Sigmoid colon (tissue), 6 donors: ENCODE measurements at regions not wholly inside any gene's neighbourhood (a gene's known extent, or its start where the extent isn't known, plus 50 kb on each side); places are given as distances from the start of the nearest gene placed in this dataset.

Experiments
- DNase-seq: peaks from one replicate; pipeline ENCODE4 v3.0.0-alpha.2; 2019
- H3K27ac ChIP-seq, 4 donors: fragments of 200-600 bp; sonication (generic); one replicate each; pipeline ENCODE4 v1.5.1; 2016 to 2019; ENCODE audit warnings: mild to moderate bottlenecking in 1 of 4
- H3K27me3 ChIP-seq, 3 donors: fragments of 200-600 bp; sonication (generic); one replicate each; pipeline ENCODE4 v1.5.1; 2019; ENCODE audit warnings: mild to moderate bottlenecking in 1 of 3
- H3K36me3 ChIP-seq, 4 donors: fragments of 200-600 bp; sonication (generic); one replicate each; pipeline ENCODE4 v1.5.1; 2016 to 2019
- H3K4me1 ChIP-seq, 4 donors: fragments of 200-600 bp; sonication (generic); one replicate each; pipeline ENCODE4 v1.5.1; 2017 to 2019
- H3K4me3 ChIP-seq, 4 donors: fragments of 200-600 bp; sonication (generic); one replicate each; pipeline ENCODE4 v1.5.1; 2017 to 2019; ENCODE audit warnings: mild to moderate bottlenecking in 2 of 4, moderate library complexity in 1 of 4
- H3K9me3 ChIP-seq, 4 donors: fragments of 200-600 bp in 3 of 4; sonication (generic) in 3 of 4; one replicate each; pipeline versions ENCODE4 v1.5.1 to v1.6.1; 2013 to 2019
- EP300 ChIP-seq, 4 donors: sonication (generic); formaldehyde crosslinking; IDR thresholded peaks; one replicate each; pipeline ENCODE4 v1.6.1; 2017; ENCODE audit warnings: antibody characterized with exemption in 4 of 4
- POLR2A ChIP-seq, 2 donors: fragments of 450-650 bp; IDR thresholded peaks; one replicate each; pipeline ENCODE4 v1.6.1; 2016; ENCODE audit warnings: antibody characterized with exemption in 2 of 2, mild to moderate bottlenecking in 2 of 2, moderate library complexity in 2 of 2
- POLR2AphosphoS5 ChIP-seq, 4 donors: sonication (generic); formaldehyde crosslinking; IDR thresholded peaks; one replicate each; pipeline ENCODE4 v1.6.1; 2017; ENCODE audit warnings: antibody characterized with exemption in 4 of 4
- WGBS, 2 donors: extraction: QIAGEN DNeasy Blood & Tissue Kit; methylation state at CpG; one replicate each; pipeline ENCODE4 v1.1.7; 2013; 5-methylcytosine and 5-hydroxymethylcytosine counted together
- intact Hi-C: fragments of 100-400 bp; cut with DNase I; formaldehyde crosslinking; loops from one replicate; pipeline ENCODE4 v1.15.1; 2023
- TF ChIP-seq, protein P1 (sequence below), 4 experiments: fragments of 450-650 bp in 3 of 4; fragments of 200-600 bp in 1 of 4; IDR thresholded peaks; one replicate each; pipeline ENCODE4 v1.5.1; 2016 to 2019; ENCODE audit warnings: antibody characterized with exemption in 4 of 4, mild to moderate bottlenecking in 3 of 4, moderate library complexity in 2 of 4
- donor health status: healthy with polysubstance abuse.
- donor health status: healthy.

DNA sequence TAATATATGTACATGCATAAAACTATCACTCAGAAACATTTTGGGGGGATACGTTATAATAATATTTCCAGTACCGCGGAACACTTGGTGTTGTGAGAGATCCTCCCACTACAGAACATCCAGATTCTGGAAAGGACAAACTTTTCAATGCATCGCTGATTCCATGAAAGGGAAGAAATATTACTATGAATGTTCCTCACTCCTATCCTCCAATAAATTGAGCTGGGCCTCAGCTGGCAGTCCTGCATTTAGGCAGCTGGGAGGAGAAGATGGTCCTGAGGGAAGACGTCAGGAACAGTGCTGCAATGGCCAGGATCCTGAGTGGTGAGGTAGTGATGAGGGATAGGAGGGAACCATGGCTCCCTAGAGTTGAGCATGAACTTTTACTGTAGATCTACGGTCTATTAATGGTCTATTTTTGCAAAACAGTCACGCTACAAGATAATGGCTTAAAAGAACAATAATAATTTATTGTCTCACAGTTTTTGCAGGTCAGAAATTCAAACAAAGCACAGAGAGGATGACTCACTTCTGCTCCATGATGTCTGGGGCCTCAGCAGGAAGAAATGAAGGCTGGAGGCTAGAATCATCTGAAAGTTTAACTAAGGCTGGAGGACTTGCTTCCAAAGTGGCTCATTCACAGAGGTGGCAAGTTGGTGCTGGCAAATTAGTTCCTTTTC lies 538.1 kb downstream of the STIM2 start:
- intact Hi-C loops: no loop called here
- 87 to 92% methylated on average over 7 of the region's 7 CpGs for WGBS, 2 donors
- Histone ChIP-seq H3K36me3 (no peaks in the 10 kb centered on the region), H3K27me3 (no peaks in the 10 kb centered on the region), H3K4me1 (peaks cover 0 to 6% (median 0%) of the 10 kb centered on the region in 4 donors), H3K27ac (no peak overlapping the region), H3K4me3 (no peak overlapping the region), H3K9me3 (peaks cover 0 to 4% (median 0%) of the 10 kb centered on the region in 4 donors)
- no peak for DNase-seq
- TF ChIP-seq POLR2AphosphoS5 (IDR thresholded peaks at IDR 0.05): no peak
- no peak for TF ChIP-seq POLR2A (IDR thresholded peaks at IDR 0.05)
- TF ChIP-seq, protein P1, sequence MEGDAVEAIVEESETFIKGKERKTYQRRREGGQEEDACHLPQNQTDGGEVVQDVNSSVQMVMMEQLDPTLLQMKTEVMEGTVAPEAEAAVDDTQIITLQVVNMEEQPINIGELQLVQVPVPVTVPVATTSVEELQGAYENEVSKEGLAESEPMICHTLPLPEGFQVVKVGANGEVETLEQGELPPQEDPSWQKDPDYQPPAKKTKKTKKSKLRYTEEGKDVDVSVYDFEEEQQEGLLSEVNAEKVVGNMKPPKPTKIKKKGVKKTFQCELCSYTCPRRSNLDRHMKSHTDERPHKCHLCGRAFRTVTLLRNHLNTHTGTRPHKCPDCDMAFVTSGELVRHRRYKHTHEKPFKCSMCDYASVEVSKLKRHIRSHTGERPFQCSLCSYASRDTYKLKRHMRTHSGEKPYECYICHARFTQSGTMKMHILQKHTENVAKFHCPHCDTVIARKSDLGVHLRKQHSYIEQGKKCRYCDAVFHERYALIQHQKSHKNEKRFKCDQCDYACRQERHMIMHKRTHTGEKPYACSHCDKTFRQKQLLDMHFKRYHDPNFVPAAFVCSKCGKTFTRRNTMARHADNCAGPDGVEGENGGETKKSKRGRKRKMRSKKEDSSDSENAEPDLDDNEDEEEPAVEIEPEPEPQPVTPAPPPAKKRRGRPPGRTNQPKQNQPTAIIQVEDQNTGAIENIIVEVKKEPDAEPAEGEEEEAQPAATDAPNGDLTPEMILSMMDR (IDR thresholded peaks at IDR 0.05): no peak
- TF ChIP-seq EP300 (IDR thresholded peaks at IDR 0.05): no peak

DNA sequence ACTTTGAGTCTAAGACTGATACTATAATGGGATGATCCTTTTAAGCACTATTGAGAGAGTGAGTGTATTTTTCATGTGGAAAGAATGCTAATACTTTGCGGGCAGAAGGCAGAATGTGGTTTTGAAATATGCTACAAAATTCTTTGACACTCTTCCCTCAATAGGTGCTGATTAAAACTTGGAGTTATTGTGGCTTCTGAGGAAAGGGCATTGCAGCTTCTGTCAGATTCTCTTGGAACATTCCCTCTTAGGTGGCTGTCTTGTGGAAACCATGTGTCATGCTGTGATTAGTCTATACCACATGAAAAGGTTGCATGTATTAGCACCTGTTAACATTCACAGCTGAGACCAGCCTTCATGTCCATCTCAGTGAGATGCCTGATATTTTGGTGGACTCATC lies 547.0 kb downstream of the STIM2 start:
- no peaks in the 10 kb centered on the region for H3K27me3 ChIP-seq
- peaks cover 0 to 12% (median 5%) of the 10 kb centered on the region in 4 donors for H3K4me1 ChIP-seq
- TF ChIP-seq POLR2AphosphoS5 (IDR thresholded peaks at IDR 0.05) (no peak), POLR2A (IDR thresholded peaks at IDR 0.05) (no peak), EP300 (IDR thresholded peaks at IDR 0.05) (no peak)
- TF ChIP-seq, protein P1 (IDR thresholded peaks at IDR 0.05): no peak
- no peaks in the 10 kb centered on the region for H3K36me3 ChIP-seq
- H3K4me3 ChIP-seq: no peak overlapping the region
- no peak for DNase-seq
- no peak overlapping the region for H3K27ac ChIP-seq
- intact Hi-C loops: no loop called here
- WGBS, 2 donors: 94 to 96% methylated on average over 1 of the region's 1 CpG
- H3K9me3 ChIP-seq: peaks cover 0 to 7% (median 0%) of the 10 kb centered on the region in 4 donors

DNA sequence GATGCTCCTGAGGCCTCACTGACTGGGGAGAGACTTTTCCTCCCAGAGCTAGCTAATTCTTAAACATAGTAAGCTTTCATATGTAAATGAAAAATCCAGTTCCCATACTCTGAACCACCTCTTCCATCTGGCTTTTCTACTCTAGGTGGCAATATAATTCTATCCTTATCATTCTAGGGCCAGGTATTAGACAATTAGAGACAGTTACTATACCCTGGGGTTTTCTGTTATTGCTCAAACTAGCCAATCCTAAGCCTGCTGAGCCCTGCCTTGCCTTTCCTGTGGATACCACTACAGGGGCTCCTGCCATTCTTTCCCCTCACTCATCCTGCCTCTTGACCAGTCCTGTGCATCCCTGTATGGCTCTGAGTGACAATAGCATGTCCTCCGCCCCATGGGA lies 552.0 kb downstream of the STIM2 start:
- Histone ChIP-seq H3K27me3 (no peaks in the 10 kb centered on the region), H3K4me1 (peaks cover 0 to 12% (median 5%) of the 10 kb centered on the region in 4 donors), H3K36me3 (no peaks in the 10 kb centered on the region), H3K4me3 (no peak overlapping the region), H3K27ac (no peak overlapping the region), H3K9me3 (peaks cover 0 to 4% (median 3%) of the 10 kb centered on the region in 4 donors)
- WGBS, 2 donors: 88 to 89% methylated on average over 1 of the region's 1 CpG
- intact Hi-C loops: no loop called here
- DNase-seq: no peak
- TF ChIP-seq, protein P1 (IDR thresholded peaks at IDR 0.05): no peak
- TF ChIP-seq EP300 (IDR thresholded peaks at IDR 0.05): no peak

DNA sequence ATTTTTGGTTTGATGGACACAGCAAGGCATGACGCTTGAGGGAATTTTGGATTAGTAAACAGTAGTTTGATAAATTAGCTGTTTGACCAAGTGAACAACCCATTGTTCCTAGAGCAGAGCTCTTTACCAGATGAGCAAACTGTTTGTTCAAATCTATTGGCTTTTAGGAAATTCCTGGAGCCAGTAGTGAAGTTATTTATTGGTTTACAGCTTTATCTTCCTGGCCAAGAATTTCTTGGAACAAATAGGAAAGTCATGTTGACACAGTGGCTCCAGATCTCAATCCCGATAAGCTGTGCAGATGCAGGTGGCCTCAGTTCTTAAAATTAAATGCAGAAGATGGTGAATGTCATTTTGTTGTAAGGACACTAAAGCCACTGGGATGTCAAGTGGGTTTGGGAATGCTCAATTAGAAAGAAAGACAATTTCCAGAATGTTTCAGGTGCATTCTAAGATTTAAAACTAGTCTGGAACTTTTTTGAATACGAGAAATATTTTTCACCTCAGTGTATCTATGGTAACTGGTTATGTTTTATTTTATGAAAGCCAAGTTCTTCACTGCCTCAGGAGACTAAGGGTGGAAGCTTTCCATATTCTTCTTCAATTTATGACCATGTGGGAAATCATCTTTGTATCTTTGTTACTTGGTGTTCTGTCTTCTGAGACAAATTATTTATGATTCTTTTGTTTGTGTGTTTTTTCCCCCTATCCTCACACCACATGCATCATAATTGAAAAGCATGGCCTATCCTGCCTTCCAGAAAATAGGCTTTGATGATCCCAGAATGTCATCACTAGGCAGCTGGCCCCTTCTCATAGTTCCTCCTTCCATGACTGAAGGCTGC lies 554.5 kb downstream of the STIM2 start:
- 29 to 44% methylated on average over 3 of the region's 3 CpGs for WGBS, 2 donors
- intact Hi-C loops: no loop called here
- peaks cover 0 to 7% (median 4%) of the 10 kb centered on the region in 4 donors for H3K9me3 ChIP-seq
- no peak for DNase-seq
- peaks cover 0 to 4% (median 0%) of the 10 kb centered on the region in 4 donors for H3K4me1 ChIP-seq
- H3K36me3 ChIP-seq: no peaks in the 10 kb centered on the region
- no peak for TF ChIP-seq POLR2AphosphoS5 (IDR thresholded peaks at IDR 0.05)
- TF ChIP-seq EP300 (IDR thresholded peaks at IDR 0.05): no peak
- TF ChIP-seq POLR2A (IDR thresholded peaks at IDR 0.05): no peak
- no peak overlapping the region for H3K4me3 ChIP-seq
- no peak overlapping the region for H3K27ac ChIP-seq
- H3K27me3 ChIP-seq: no peaks in the 10 kb centered on the region

DNA sequence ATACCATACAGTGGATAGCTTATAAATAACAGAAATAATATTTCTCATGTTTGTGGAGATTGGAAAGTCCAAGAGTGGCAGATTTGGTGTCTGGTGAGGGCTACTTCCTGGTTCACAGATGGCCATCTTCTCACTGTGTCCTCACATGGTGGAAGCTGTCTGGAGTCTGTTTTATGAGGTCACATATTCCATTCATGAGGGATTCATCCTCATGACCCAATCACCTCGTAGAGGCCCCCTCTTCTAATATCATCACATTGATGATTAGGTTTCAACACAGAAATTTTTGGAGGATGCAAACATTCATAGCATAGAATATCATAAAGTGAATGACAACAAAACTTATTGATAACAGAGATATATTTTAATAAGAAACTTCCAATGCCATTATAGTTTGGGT lies 568.0 kb downstream of the STIM2 start:
- Histone ChIP-seq H3K27me3 (no peaks in the 10 kb centered on the region), H3K4me1 (no peaks in the 10 kb centered on the region), H3K27ac (no peak overlapping the region), H3K36me3 (no peaks in the 10 kb centered on the region), H3K9me3 (peaks cover 0 to 3% (median 0%) of the 10 kb centered on the region in 4 donors), H3K4me3 (no peak overlapping the region)
- WGBS, 2 donors: 28 to 55% methylated on average over 1 of the region's 1 CpG
- intact Hi-C loops: no loop called here
- no peak for DNase-seq
- TF ChIP-seq, protein P1 (IDR thresholded peaks at IDR 0.05): no peak
- TF ChIP-seq EP300 (IDR thresholded peaks at IDR 0.05) (no peak), POLR2A (IDR thresholded peaks at IDR 0.05) (no peak), POLR2AphosphoS5 (IDR thresholded peaks at IDR 0.05) (no peak)
